ENCODE measurements at regions not wholly inside any gene's neighbourhood (a gene's known extent, or its start where the extent isn't known, plus 50 kb on each side); places are given as distances from the start of the nearest gene placed in this dataset.

GRCh38 chr11:60629399-60629798 lies 70.0 kb upstream of the MS4A8 start:
- Mint-ChIP-seq H3K4me3 (no peak overlapping the region), H3K27ac (no peak overlapping the region), H3K36me3 (ENCODE audit: low read depth) (no peaks in the 10 kb centered on the region), H3K27me3 (ENCODE audit: insufficient read depth, low read depth, poor library complexity) (peaks cover 2% of the 10 kb centered on the region), H3K9me3 (peaks cover 2% of the 10 kb centered on the region; the same call in 1 of the 3 replicates), H3K4me1 (no peaks in the 10 kb centered on the region)
- H3K4me1 ChIP-seq (ENCODE audit: insufficient read depth): no peaks in the 10 kb centered on the region
- DNase-seq (ENCODE audit: low spot score): no peak
- H4K20me1 ChIP-seq (replicated peaks; ENCODE audit: insufficient read depth): no peaks in the 10 kb centered on the region
- TF ChIP-seq ZNF462 (CRISPR knock-in tag; IDR thresholded peaks at IDR 0.05) (no peak), EZH2phosphoT487 (IDR thresholded peaks at IDR 0.05; ENCODE audit: unreplicated experiment) (no peak), JUNB (IDR thresholded peaks at IDR 0.05; ENCODE audit: unreplicated experiment) (no peak), ZNF331 (CRISPR knock-in tag; IDR thresholded peaks at IDR 0.05; ENCODE audit: low read depth) (no peak), EZH2 (IDR thresholded peaks at IDR 0.05; ENCODE audit: low read depth, unreplicated experiment) (no peak), ZNF114 (CRISPR knock-in tag; IDR thresholded peaks at IDR 0.05) (no peak), ETS1 (IDR thresholded peaks at IDR 0.05) (no peak), NANOG (IDR thresholded peaks at IDR 0.05; ENCODE audit: borderline replicate concordance) (no peak), CREB1 (CRISPR knock-in tag; IDR thresholded peaks at IDR 0.05; ENCODE audit: low read depth) (no peak), STAT1 (IDR thresholded peaks at IDR 0.05; ENCODE audit: unreplicated experiment) (no peak), POLR2AphosphoS5 (IDR thresholded peaks at IDR 0.05; ENCODE audit: low read depth) (no peak), REST (IDR thresholded peaks at IDR 0.05; ENCODE audit: unreplicated experiment) (no peak), CTCF (conservative IDR thresholded peaks at IDR 0.05; ENCODE audit: low read depth in 2 of 2) (no peak)
- H3K9me2 ChIP-seq (ENCODE audit: insufficient read depth): peaks cover 6% of the 10 kb centered on the region; the same call in 1 of the 2 replicates
- H3K27ac ChIP-seq (ENCODE audit: low read depth): no peak overlapping the region
- H2AFZ ChIP-seq: no peak overlapping the region
- H3F3A ChIP-seq (replicated peaks; ENCODE audit: low read depth): no peaks in the 10 kb centered on the region
- ATAC-seq: no peak
- H3K36me3 ChIP-seq (ENCODE audit: insufficient read depth): no peaks in the 10 kb centered on the region
- H3K27me3 ChIP-seq (ENCODE audit: insufficient read depth): no peaks in the 10 kb centered on the region
- H3K79me2 ChIP-seq (replicated peaks; ENCODE audit: insufficient read depth): no peaks in the 10 kb centered on the region
- H3K4me3 ChIP-seq: no peak overlapping the region
- H3K4me2 ChIP-seq: no peak overlapping the region
